ENCODE measurements at regions not wholly inside any gene's neighbourhood (a gene's known extent, or its start where the extent isn't known, plus 50 kb on each side); places are given as distances from the start of the nearest gene placed in this dataset.

GRCh38 chr2:107757223-107757622, 69.5 kb upstream of the RGPD4 start:
- TF ChIP-seq GATA2 (IDR thresholded peaks at IDR 0.05; ENCODE audit: low read depth, low read length), result no peak
- no peak for TF ChIP-seq GATA3 (IDR thresholded peaks at IDR 0.05; ENCODE audit: low read depth, low read length)

GRCh38 chr2:107760620-107761364, 65.9 kb upstream of the RGPD4 start:
- TF ChIP-seq GATA3 (IDR thresholded peaks at IDR 0.05; ENCODE audit: low read depth, low read length) (no peak), GATA2 (IDR thresholded peaks at IDR 0.05; ENCODE audit: low read depth, low read length) (no peak)

GRCh38 chr2:107772353-107772752, 54.3 kb upstream of the RGPD4 start:
- no peak for TF ChIP-seq GATA3 (IDR thresholded peaks at IDR 0.05; ENCODE audit: low read depth, low read length)
- no peak for TF ChIP-seq GATA2 (IDR thresholded peaks at IDR 0.05; ENCODE audit: low read depth, low read length)

GRCh38 chr2:107775211-107775610, 51.5 kb upstream of the RGPD4 start:
- no peak for TF ChIP-seq GATA3 (IDR thresholded peaks at IDR 0.05; ENCODE audit: low read depth, low read length)
- no peak for TF ChIP-seq GATA2 (IDR thresholded peaks at IDR 0.05; ENCODE audit: low read depth, low read length)

GRCh38 chr2:107775791-107776190, 50.9 kb upstream of the RGPD4 start:
- TF ChIP-seq GATA3 (IDR thresholded peaks at IDR 0.05; ENCODE audit: low read depth, low read length) (no peak), GATA2 (IDR thresholded peaks at IDR 0.05; ENCODE audit: low read depth, low read length) (no peak)

GRCh38 chr2:107776362-107776761, 50.3 kb upstream of the RGPD4 start:
- TF ChIP-seq GATA2 (IDR thresholded peaks at IDR 0.05; ENCODE audit: low read depth, low read length), result no peak
- TF ChIP-seq GATA3 (IDR thresholded peaks at IDR 0.05; ENCODE audit: low read depth, low read length), result no peak

All from SH-SY5Y (cell line).